Right atrium auricular region (tissue), 2 donors: ENCODE measurements at regions not wholly inside any gene's neighbourhood (a gene's known extent, or its start where the extent isn't known, plus 50 kb on each side); places are given as distances from the start of the nearest gene placed in this dataset.

ENCODE experiments used
- DNase-seq: peaks from one replicate; pipeline ENCODE4 v3.0.0-alpha.2; 2019; ENCODE audit warnings: low spot score
- H3K27ac ChIP-seq, 2 donors: fragments of 200-600 bp; sonication (generic); 1 replicate in 1 of 2; 2 replicates in 1 of 2; pipeline ENCODE4 v1.5.1; 2016 to 2019
- H3K27me3 ChIP-seq, 2 donors: fragments of 200-600 bp; sonication (generic); one replicate each; pipeline versions ENCODE4 v1.5.1 to v1.6.0; 2017 to 2019
- H3K36me3 ChIP-seq: fragments of 200-600 bp; sonication (generic); one replicate; pipeline ENCODE4 v1.5.1; 2016
- H3K4me1 ChIP-seq, 2 donors: fragments of 200-600 bp; sonication (generic); one replicate each; pipeline versions ENCODE4 v1.5.1 to v1.6.0; 2017 to 2019
- H3K4me3 ChIP-seq, 2 donors: fragments of 200-600 bp; sonication (generic); 1 replicate in 1 of 2; 2 replicates in 1 of 2; pipeline ENCODE4 v1.5.1; 2017 to 2019; ENCODE audit warnings: mild to moderate bottlenecking in 1 of 2, moderate library complexity in 1 of 2
- H3K9me3 ChIP-seq, 2 donors: fragments of 200-600 bp; sonication (generic); one replicate each; pipeline ENCODE4 v1.5.1; 2019
- CTCF ChIP-seq, 2 donors: fragments of 200-600 bp; sonication (generic); IDR thresholded peaks; one replicate each; pipeline ENCODE4 v1.5.1; 2019; ENCODE audit warnings: antibody characterized with exemption in 2 of 2

- Histone ChIP-seq H3K4me1 (no peaks in the 10 kb centered on the region), H3K4me3 (no peak overlapping the region), H3K27me3 (no peaks in the 10 kb centered on the region), H3K36me3 (no peaks in the 10 kb centered on the region), H3K27ac (no peak overlapping the region), H3K9me3 (no peaks in the 10 kb centered on the region)
- DNase-seq, result no peak
- no peak for TF ChIP-seq CTCF (IDR thresholded peaks at IDR 0.05)
Measured at GRCh38 chr1:82903626-82904025, 1095.3 kb downstream of the TTLL7 start.

- H3K27me3 ChIP-seq, result no peaks in the 10 kb centered on the region
- no peak for TF ChIP-seq CTCF (IDR thresholded peaks at IDR 0.05)
- no peak for DNase-seq
- no peaks in the 10 kb centered on the region for H3K9me3 ChIP-seq
- no peak overlapping the region for H3K27ac ChIP-seq
- H3K4me1 ChIP-seq, result no peaks in the 10 kb centered on the region
- no peaks in the 10 kb centered on the region for H3K36me3 ChIP-seq
- no peak overlapping the region for H3K4me3 ChIP-seq
Measured at GRCh38 chr1:82901561-82901960, 1097.4 kb downstream of the TTLL7 start.

GRCh38 chr1:82901118-82901517, 1097.8 kb downstream of the TTLL7 start:
- DNase-seq, result no peak
- Histone ChIP-seq H3K4me3 (no peak overlapping the region), H3K4me1 (no peaks in the 10 kb centered on the region), H3K36me3 (no peaks in the 10 kb centered on the region), H3K27me3 (no peaks in the 10 kb centered on the region), H3K9me3 (no peaks in the 10 kb centered on the region), H3K27ac (no peak overlapping the region)
- no peak for TF ChIP-seq CTCF (IDR thresholded peaks at IDR 0.05)

GRCh38 chr1:82899017-82899416, 1098.3 kb downstream of the ADGRL2 start:
- H3K27ac ChIP-seq, result no peak overlapping the region

GRCh38 chr1:82897549-82897948, 1096.8 kb downstream of the ADGRL2 start:
- Histone ChIP-seq H3K4me1 (no peaks in the 10 kb centered on the region), H3K4me3 (no peak overlapping the region), H3K27me3 (no peaks in the 10 kb centered on the region), H3K36me3 (no peaks in the 10 kb centered on the region), H3K27ac (no peak overlapping the region), H3K9me3 (no peaks in the 10 kb centered on the region)
- no peak for DNase-seq
- TF ChIP-seq CTCF (IDR thresholded peaks at IDR 0.05), result no peak

More at GRCh38 chr1:82899017-82899416, 1098.3 kb downstream of the ADGRL2 start:
- DNase-seq, result no peak
- no peaks in the 10 kb centered on the region for H3K27me3 ChIP-seq
- H3K4me1 ChIP-seq, result no peaks in the 10 kb centered on the region
- H3K9me3 ChIP-seq, result no peaks in the 10 kb centered on the region
- H3K36me3 ChIP-seq, result no peaks in the 10 kb centered on the region
- H3K4me3 ChIP-seq, result no peak overlapping the region
- TF ChIP-seq CTCF (IDR thresholded peaks at IDR 0.05), result no peak

- Histone ChIP-seq H3K27me3 (no peaks in the 10 kb centered on the region), H3K27ac (no peak overlapping the region), H3K4me1 (no peaks in the 10 kb centered on the region), H3K36me3 (no peaks in the 10 kb centered on the region), H3K9me3 (no peaks in the 10 kb centered on the region), H3K4me3 (no peak overlapping the region)
- no peak for DNase-seq
- TF ChIP-seq CTCF (IDR thresholded peaks at IDR 0.05), result no peak
Measured at GRCh38 chr1:82896036-82896435, 1095.3 kb downstream of the ADGRL2 start.
